ENCODE measurements at regions not wholly inside any gene's neighbourhood (a gene's known extent, or its start where the extent isn't known, plus 50 kb on each side); places are given as distances from the start of the nearest gene placed in this dataset.

- no peak overlapping the region for H3K4me2 ChIP-seq (ENCODE audit: low read length)
- no peaks in the 10 kb centered on the region for H3K36me3 ChIP-seq (ENCODE audit: control insufficient read depth, low read length)
- no peak for TF ChIP-seq CTCF (IDR thresholded peaks at IDR 0.05; ENCODE audit: low read depth, low read length, poor library complexity, severe bottlenecking)
- no peak for TF ChIP-seq EZH2phosphoT487 (IDR thresholded peaks at IDR 0.05; ENCODE audit: borderline replicate concordance, low read length)
- H3K4me1 ChIP-seq (ENCODE audit: control insufficient read depth, low read length) = no peaks in the 10 kb centered on the region
- no peaks in the 10 kb centered on the region for H3K79me2 ChIP-seq (ENCODE audit: control insufficient read depth, low read length)
- no peaks in the 10 kb centered on the region for H3K27me3 ChIP-seq (ENCODE audit: control insufficient read depth, low read length)
- no peaks in the 10 kb centered on the region for H3K9me2 ChIP-seq (replicated peaks; ENCODE audit: control insufficient read depth, low read length)
- no peaks in the 10 kb centered on the region for H4K20me1 ChIP-seq (ENCODE audit: control insufficient read depth, insufficient read depth, low read depth, low read length)
- no peaks in the 10 kb centered on the region for H3K9me3 ChIP-seq (ENCODE audit: control insufficient read depth, insufficient read depth, low read length)
- H3K4me3 ChIP-seq (ENCODE audit: low read length) = no peak overlapping the region
- H3K27ac ChIP-seq (ENCODE audit: low read depth, low read length) = no peak overlapping the region
- no peaks in the 10 kb centered on the region for H3F3A ChIP-seq (ENCODE audit: control insufficient read depth, insufficient read depth)
Measured at GRCh38 chr4:4663028-4663427, 121.2 kb upstream of the STX18 start.

GRCh38 chr4:4662230-4662629, 120.4 kb upstream of the STX18 start:
- H3K4me1 ChIP-seq (ENCODE audit: control insufficient read depth, low read length) = no peaks in the 10 kb centered on the region
- no peaks in the 10 kb centered on the region for H3K27me3 ChIP-seq (ENCODE audit: control insufficient read depth, low read length)
- no peaks in the 10 kb centered on the region for H3K9me2 ChIP-seq (replicated peaks; ENCODE audit: control insufficient read depth, low read length)
- H3K27ac ChIP-seq (ENCODE audit: low read depth, low read length) = no peak overlapping the region
- TF ChIP-seq EZH2phosphoT487 (IDR thresholded peaks at IDR 0.05; ENCODE audit: borderline replicate concordance, low read length) (no peak), CTCF (IDR thresholded peaks at IDR 0.05; ENCODE audit: low read depth, low read length, poor library complexity, severe bottlenecking) (no peak)
- no peak overlapping the region for H3K4me2 ChIP-seq (ENCODE audit: low read length)
- no peaks in the 10 kb centered on the region for H3F3A ChIP-seq (ENCODE audit: control insufficient read depth, insufficient read depth)
- H3K4me3 ChIP-seq (ENCODE audit: low read length) = no peak overlapping the region
- H3K36me3 ChIP-seq (ENCODE audit: control insufficient read depth, low read length) = no peaks in the 10 kb centered on the region
- H3K79me2 ChIP-seq (ENCODE audit: control insufficient read depth, low read length) = no peaks in the 10 kb centered on the region
- H3K9me3 ChIP-seq (ENCODE audit: control insufficient read depth, insufficient read depth, low read length) = no peaks in the 10 kb centered on the region
- no peaks in the 10 kb centered on the region for H4K20me1 ChIP-seq (ENCODE audit: control insufficient read depth, insufficient read depth, low read depth, low read length)

DNA sequence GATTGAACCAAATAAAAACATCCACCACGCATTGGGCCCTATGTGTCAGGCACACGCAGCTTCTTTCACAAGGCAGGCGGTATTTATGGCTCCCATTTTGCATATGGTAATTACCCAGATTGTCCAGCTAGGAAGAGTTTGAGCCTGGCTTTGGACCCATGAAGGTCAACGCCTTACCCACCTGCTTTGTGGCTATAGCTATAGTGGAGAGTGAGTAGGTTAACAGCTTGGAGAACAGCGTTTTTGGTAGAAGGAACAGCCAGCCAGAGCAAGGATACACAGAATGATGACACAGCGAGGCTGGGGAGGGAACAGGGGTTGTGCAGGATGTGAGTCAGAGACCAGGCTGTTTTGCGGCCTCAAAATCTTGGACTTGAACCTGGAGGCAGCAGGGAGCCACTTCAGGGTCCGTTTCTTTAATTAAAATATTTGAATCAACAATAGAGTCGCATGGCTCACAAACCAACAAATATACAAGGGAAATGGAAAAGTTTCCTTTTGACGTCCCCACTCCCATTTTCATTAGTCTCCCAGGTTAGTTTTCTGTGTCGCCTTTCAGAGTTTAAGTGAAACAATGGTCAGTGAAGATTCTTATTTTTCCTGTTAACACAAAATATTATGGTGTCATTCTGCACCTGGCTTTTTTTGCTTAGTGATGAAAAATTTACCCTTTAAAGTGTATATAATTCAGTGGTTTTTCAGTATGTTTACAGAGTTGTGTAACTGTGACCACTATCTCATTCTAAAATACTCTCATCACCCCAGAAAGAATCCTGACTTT, 118.2 kb upstream of the STX18 start:
- no peaks in the 10 kb centered on the region for H3K9me3 ChIP-seq (ENCODE audit: control insufficient read depth, insufficient read depth, low read length)
- no peaks in the 10 kb centered on the region for H3K27me3 ChIP-seq (ENCODE audit: control insufficient read depth, low read length)
- TF ChIP-seq CTCF (IDR thresholded peaks at IDR 0.05; ENCODE audit: low read depth, low read length, poor library complexity, severe bottlenecking) = no peak
- TF ChIP-seq EZH2phosphoT487 (IDR thresholded peaks at IDR 0.05; ENCODE audit: borderline replicate concordance, low read length) = no peak
- no peak overlapping the region for H3K27ac ChIP-seq (ENCODE audit: low read depth, low read length)
- H3K4me1 ChIP-seq (ENCODE audit: control insufficient read depth, low read length) = no peaks in the 10 kb centered on the region
- no peaks in the 10 kb centered on the region for H3K79me2 ChIP-seq (ENCODE audit: control insufficient read depth, low read length)
- no peak overlapping the region for H3K4me2 ChIP-seq (ENCODE audit: low read length)
- H3K36me3 ChIP-seq (ENCODE audit: control insufficient read depth, low read length) = no peaks in the 10 kb centered on the region
- H3F3A ChIP-seq (ENCODE audit: control insufficient read depth, insufficient read depth) = no peaks in the 10 kb centered on the region
- H3K9me2 ChIP-seq (replicated peaks; ENCODE audit: control insufficient read depth, low read length) = no peaks in the 10 kb centered on the region
- no peaks in the 10 kb centered on the region for H4K20me1 ChIP-seq (ENCODE audit: control insufficient read depth, insufficient read depth, low read depth, low read length)
- H3K4me3 ChIP-seq (ENCODE audit: low read length) = no peak overlapping the region
